Fibroblast of pulmonary artery (primary cell): ENCODE measurements at regions not wholly inside any gene's neighbourhood (a gene's known extent, or its start where the extent isn't known, plus 50 kb on each side); places are given as distances from the start of the nearest gene placed in this dataset.
"Not testable (repeated sequence)": the region's sequence is repeated elsewhere in the genome, so short reads cannot be mapped to it uniquely, and the experiment has no call there.

Source experiments
- DNase-seq: peaks from one replicate; pipeline ENCODE4 v3.0.0-alpha.2; 2010; ENCODE audit warnings: low read depth
- H3K4me3 ChIP-seq: replicated peaks from 2 replicates; pipeline ENCODE4 v1.5.1; 2011; ENCODE audit warnings: low read depth, mild to moderate bottlenecking, control low read depth, low read length, moderate library complexity

DNA sequence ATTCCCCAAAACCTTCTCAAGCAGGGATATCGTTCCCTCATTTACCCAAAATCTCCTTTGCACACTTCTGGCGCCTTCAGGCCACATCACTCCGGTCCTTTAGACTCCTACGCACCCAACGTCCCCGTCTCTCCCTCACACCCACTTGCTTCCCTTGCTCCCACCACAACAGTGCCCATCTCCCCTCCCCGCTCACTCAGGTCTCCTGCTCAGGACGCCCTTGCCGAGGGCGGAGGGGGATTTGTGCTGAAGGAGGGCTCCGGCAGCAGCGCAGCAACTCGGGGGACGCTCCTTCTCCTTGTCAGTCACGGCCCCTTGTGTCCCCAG lies 71.6 kb downstream of the PCMTD2 start:
- not testable (repeated sequence) for H3K4me3 ChIP-seq, DNase-seq

DNA sequence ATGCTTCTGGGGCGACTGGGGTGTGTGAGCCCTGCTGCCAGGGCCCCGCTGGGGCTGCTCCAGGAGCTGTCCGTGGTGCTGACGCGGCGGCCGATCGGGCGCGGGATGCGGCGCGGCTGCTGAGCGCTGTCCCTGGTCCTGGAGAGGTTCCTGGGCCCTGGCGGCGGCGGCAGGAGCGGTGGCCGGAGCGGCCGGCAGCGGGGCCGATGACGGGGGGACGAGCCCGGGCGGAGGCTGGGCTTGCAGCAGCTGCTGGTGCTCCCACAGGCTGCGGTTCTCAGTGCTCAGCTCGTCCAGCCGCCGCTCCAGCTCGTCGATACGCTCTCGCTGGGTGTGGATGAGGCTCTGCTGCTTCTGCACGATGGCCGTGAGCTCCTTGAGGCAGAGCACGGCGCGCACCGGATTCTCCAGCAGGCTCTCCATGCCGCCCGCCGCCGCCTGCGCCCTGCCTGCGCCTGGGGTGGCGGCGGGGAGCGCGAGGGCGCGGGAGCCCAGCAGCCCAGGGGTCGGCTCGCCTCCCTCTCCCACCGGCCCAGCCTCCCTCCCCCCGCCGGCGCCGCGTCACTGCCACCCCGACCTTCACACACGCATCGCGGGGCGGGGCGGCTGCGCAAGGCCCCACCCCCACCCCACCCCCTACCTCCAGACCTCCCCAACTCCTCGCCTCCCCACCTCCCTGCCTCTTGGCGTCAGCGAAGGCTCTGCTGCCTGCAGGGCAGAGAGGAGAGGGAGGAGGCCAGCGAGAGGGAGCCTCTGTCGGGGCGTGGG lies 72.2 kb downstream of the PCMTD2 start:
- not testable (repeated sequence) for H3K4me3 ChIP-seq
- peak; percentile 54 for DNase-seq

DNA sequence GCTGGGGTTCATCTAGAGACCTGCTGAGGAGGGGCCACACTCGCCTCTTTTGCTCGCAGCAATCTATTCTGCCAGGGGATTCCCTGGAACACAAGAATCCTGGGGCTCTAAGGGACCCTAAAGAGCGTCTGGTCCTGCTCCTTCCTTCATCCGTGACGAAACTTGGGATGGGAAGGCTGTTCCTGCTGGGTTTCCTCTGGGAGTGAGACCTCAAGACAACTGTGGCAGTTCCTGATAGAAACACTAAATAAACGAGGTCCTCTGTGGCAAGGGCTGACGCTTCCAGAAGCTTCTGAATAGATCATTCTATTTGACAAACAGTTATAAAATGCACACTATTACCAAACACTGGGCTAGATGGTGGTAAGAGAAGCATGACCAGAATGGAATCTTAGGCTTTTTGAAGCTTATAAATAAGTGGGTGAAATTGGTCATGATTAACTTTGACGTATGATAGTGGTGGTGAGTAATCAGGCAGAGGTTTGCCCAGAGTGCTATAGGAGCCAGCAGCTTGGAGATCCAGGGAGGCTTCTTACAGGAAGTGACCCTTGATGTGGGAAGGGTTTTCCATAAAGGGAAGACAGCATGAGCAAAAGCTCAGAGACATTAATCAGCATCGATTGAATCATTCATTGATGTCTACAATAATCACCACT lies 73.2 kb downstream of the PCMTD2 start:
- H3K4me3 ChIP-seq: not testable (repeated sequence)
- peak; percentile 36 for DNase-seq

DNA sequence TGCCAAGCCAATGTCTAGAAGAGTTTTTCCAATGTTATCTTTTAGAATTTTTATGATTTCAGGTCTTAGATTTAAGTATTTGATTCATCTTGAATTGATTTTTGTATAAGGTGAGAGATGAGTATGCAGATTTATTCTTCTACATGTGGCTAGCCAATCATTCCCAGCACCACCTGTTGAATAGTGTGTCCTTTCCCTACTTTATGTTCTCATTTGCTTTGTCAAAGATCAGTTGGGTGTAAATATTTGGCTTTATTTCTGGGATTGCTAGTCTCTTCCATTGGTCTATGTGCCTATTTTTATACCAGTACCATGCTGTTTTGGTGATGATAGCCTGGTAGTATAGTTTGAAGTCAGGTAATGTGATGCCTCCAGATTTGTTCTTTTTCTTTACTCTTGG lies 77.1 kb downstream of the PCMTD2 start:
- H3K4me3 ChIP-seq, DNase-seq: not testable (repeated sequence)
